ENCODE measurements at regions not wholly inside any gene's neighbourhood (a gene's known extent, or its start where the extent isn't known, plus 50 kb on each side); places are given as distances from the start of the nearest gene placed in this dataset.

- POLR2A ChIA-PET (ENCODE audit: partially characterized antibody): no interaction called here
- no peak overlapping the region for H3K4me3 ChIP-seq (ENCODE audit: extremely low read depth in 1 of 4, insufficient read depth in 2 of 4, low read depth in 3 of 4, low read length in 4 of 4)
- no peak overlapping the region for H3K14ac ChIP-seq (ENCODE audit: insufficient read length)
- no peak overlapping the region for H3K9ac ChIP-seq (replicated peaks in 1 of 4; ENCODE audit: extremely low read depth in 1 of 4, low read depth in 3 of 4, low read length in 3 of 4)
- CTCF ChIA-PET (ENCODE audit: partially characterized antibody): interaction anchor here (1.1 to 1.7 kb wide), 4 partner anchors 16 to 46 kb away, joined by 3 to 4 read pairs (median 4); no protein-coding TSS in a partner anchor
- no peak overlapping the region for H3K56ac ChIP-seq (replicated peaks; ENCODE audit: insufficient read length, low read depth, low read length)
- no peak overlapping the region for H2AK5ac ChIP-seq (ENCODE audit: low read depth, low read length)
- H4K91ac ChIP-seq (replicated peaks; ENCODE audit: insufficient read length, low read length): no peak overlapping the region
- no peaks in the 10 kb centered on the region for H4K20me1 ChIP-seq (replicated peaks in 1 of 2; ENCODE audit: control insufficient read depth in 1 of 2, insufficient read depth in 2 of 2, low read length in 2 of 2)
- FAIRE-seq (no peak), DNase-seq (ENCODE audit: low read depth in 1 of 2, low spot score in 2 of 2) (no peak)
- H3K4me2 ChIP-seq (ENCODE audit: insufficient read depth in 1 of 2, low read depth in 2 of 2, low read length in 2 of 2): no peak overlapping the region
- H4K5ac ChIP-seq (ENCODE audit: insufficient read length, low read depth, low read length): no peak overlapping the region
- H3K79me1 ChIP-seq (ENCODE audit: low read depth, low read length): no peaks in the 10 kb centered on the region
- no peaks in the 10 kb centered on the region for H3K36me3 ChIP-seq (ENCODE audit: control insufficient read depth in 2 of 4, insufficient read depth in 4 of 4, low read length in 3 of 4)
- no peak overlapping the region for H2BK120ac ChIP-seq (replicated peaks; ENCODE audit: low read depth, low read length)
- peaks cover 0 to 9% of the 10 kb centered on the region in 2 experiments; a peak in 1 of 4 replicates for H3K9me3 ChIP-seq (ENCODE audit: insufficient read depth in 2 of 2, low read depth in 1 of 2, low read length in 1 of 2)
- 0 out of 7 replicates have a peak, but pooled peaks cover 0 to 2% (median 0%) of the 10 kb centered on the region in 4 experiments for H3K4me1 ChIP-seq (replicated peaks in 1 of 4; ENCODE audit: control insufficient read depth in 3 of 4, insufficient read depth in 4 of 4, low read length in 3 of 4)
- H3K27me3 ChIP-seq (replicated peaks in 1 of 4; ENCODE audit: control insufficient read depth in 3 of 4, extremely low read depth in 1 of 4, insufficient read depth in 3 of 4, low read length in 3 of 4): no peaks in the 10 kb centered on the region
- no peak overlapping the region for H2BK15ac ChIP-seq (ENCODE audit: low read length)
- no peaks in the 10 kb centered on the region for H3K23me2 ChIP-seq (ENCODE audit: low read depth, low read length)
- no peak overlapping the region for H2BK20ac ChIP-seq (ENCODE audit: low read length)
- no peak overlapping the region for H2BK12ac ChIP-seq (ENCODE audit: low read depth, low read length)
- no peak overlapping the region for H3K27ac ChIP-seq (ENCODE audit: low read depth, low read length)
- TF ChIP-seq HDAC6 (IDR thresholded peaks at IDR 0.05; ENCODE audit: low read depth, low read length): no peak
- no peak for TF ChIP-seq JUND (IDR thresholded peaks at IDR 0.05; ENCODE audit: low read length)
- TF ChIP-seq MAFK (IDR thresholded peaks at IDR 0.05; ENCODE audit: low read depth, low read length): no peak
- TF ChIP-seq GTF2F1 (IDR thresholded peaks at IDR 0.05; ENCODE audit: borderline replicate concordance, low read depth, low read length): no peak
- no peak for TF ChIP-seq SAP30 (IDR thresholded peaks at IDR 0.05; ENCODE audit: insufficient read depth, insufficient replicate concordance, low read length)
- no peak for TF ChIP-seq KDM5A (IDR thresholded peaks at IDR 0.05; ENCODE audit: low read length)
- no peak for TF ChIP-seq JUN (IDR thresholded peaks at IDR 0.05; ENCODE audit: low read depth, low read length)
- H3K4ac ChIP-seq (replicated peaks; ENCODE audit: insufficient read length, low read depth, low read length): no peak overlapping the region
- 91% methylated on average over 14 of the region's 34 CpGs; no CpG with 5 or more reads in 1 of the 2 experiments for WGBS, 2 experiments (ENCODE audit: extremely low coverage in 1 of 2, insufficient coverage in 1 of 2, insufficient read length in 1 of 2, insufficient replicate concordance in 2 of 2, low coverage in 1 of 2, low lambda C conversion rate in 2 of 2, missing lambda C conversion rate in 1 of 2)
- no peak overlapping the region for H2AFZ ChIP-seq (ENCODE audit: low read length)
- no peak overlapping the region for H2BK5ac ChIP-seq (ENCODE audit: low read depth, low read length)
- H3K79me2 ChIP-seq (ENCODE audit: control insufficient read depth in 1 of 2, insufficient read depth in 2 of 2, low read length in 2 of 2): no peaks in the 10 kb centered on the region
- H3K23ac ChIP-seq (ENCODE audit: insufficient read length): no peak overlapping the region
- H4K8ac ChIP-seq (ENCODE audit: extremely low read depth, insufficient read depth, low read length): no peak overlapping the region
- H3K18ac ChIP-seq (ENCODE audit: extremely low read depth, low read length): no peak overlapping the region
These were observed 184.2 kb downstream of the ATPSCKMT start for GRCh38 chr5:10065428-10066000.
